Prostate gland (tissue), 2 donors: ENCODE measurements at regions not wholly inside any gene's neighbourhood (a gene's known extent, or its start where the extent isn't known, plus 50 kb on each side); places are given as distances from the start of the nearest gene placed in this dataset.

Experiments used
- POLR2A ChIP-seq: fragments of 450-650 bp; IDR thresholded peaks from one replicate; pipeline ENCODE4 v1.6.1; 2016; ENCODE audit warnings: antibody characterized with exemption, mild to moderate bottlenecking
- POLR2AphosphoS5 ChIP-seq: sonication (generic); formaldehyde crosslinking; IDR thresholded peaks from one replicate; pipeline ENCODE4 v1.6.1; 2017; ENCODE audit warnings: antibody characterized with exemption
- TF ChIP-seq, protein P1 (sequence below), 4 experiments: fragments of 200-600 bp in 2 of 4; fragments of 450-650 bp in 2 of 4; sonication (generic) in 2 of 4; IDR thresholded peaks; 1 replicate in 3 of 4; 2 replicates in 1 of 4; pipeline ENCODE4 v1.5.1; 2016 to 2019; ENCODE audit warnings: antibody characterized with exemption in 4 of 4, mild to moderate bottlenecking in 2 of 4, moderate library complexity in 2 of 4

DNA sequence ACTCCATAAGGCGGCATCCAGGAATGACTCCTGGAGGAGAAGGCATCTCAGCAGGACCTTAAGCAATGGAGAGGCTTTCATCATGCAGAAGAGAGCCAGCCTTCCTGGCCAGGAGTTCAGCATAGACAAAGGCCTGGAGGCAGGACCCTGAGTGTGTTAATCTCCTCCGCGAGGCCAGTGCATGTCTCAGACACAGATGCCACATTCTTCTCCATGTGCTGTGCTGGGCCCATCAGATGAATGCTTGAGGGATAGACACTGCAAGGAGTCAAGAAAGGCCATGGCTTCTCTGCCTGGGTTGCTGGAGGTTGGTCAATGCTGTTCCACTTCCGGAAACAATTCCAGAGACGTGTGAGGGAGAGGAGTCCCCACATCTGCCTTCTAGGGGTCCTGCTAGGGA lies 147.5 kb downstream of the IRX5 start:
- TF ChIP-seq POLR2A = no peak
- TF ChIP-seq, protein P1, sequence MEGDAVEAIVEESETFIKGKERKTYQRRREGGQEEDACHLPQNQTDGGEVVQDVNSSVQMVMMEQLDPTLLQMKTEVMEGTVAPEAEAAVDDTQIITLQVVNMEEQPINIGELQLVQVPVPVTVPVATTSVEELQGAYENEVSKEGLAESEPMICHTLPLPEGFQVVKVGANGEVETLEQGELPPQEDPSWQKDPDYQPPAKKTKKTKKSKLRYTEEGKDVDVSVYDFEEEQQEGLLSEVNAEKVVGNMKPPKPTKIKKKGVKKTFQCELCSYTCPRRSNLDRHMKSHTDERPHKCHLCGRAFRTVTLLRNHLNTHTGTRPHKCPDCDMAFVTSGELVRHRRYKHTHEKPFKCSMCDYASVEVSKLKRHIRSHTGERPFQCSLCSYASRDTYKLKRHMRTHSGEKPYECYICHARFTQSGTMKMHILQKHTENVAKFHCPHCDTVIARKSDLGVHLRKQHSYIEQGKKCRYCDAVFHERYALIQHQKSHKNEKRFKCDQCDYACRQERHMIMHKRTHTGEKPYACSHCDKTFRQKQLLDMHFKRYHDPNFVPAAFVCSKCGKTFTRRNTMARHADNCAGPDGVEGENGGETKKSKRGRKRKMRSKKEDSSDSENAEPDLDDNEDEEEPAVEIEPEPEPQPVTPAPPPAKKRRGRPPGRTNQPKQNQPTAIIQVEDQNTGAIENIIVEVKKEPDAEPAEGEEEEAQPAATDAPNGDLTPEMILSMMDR (IDR thresholded peaks at IDR 0.05) = no peak
- TF ChIP-seq POLR2AphosphoS5 = no peak
